NCI-H128 (cell line): ENCODE measurements at regions not wholly inside any gene's neighbourhood (a gene's known extent, or its start where the extent isn't known, plus 50 kb on each side); places are given as distances from the start of the nearest gene placed in this dataset.
"Not testable (repeated sequence)": the region's sequence is repeated elsewhere in the genome, so short reads cannot be mapped to it uniquely, and the experiment has no call there.

Experiments
- DNase-seq: peaks from one replicate; lab custom pipeline; 2025; ENCODE audit not compliant: unreplicated experiment; lab: John Stamatoyannopoulos, UW

- DNase-seq = not testable (repeated sequence)
Measured at GRCh38 chr17:26936645-26937044, 357.3 kb upstream of the WSB1 start.

- not testable (repeated sequence) for DNase-seq
Measured at GRCh38 chr17:26937750-26938322, 356.1 kb upstream of the WSB1 start.

- not testable (repeated sequence) for DNase-seq
Measured at GRCh38 chr17:26939755-26940154, 354.2 kb upstream of the WSB1 start.

GRCh38 chr17:26940587-26940986 is 353.3 kb upstream of the WSB1 start:
- DNase-seq = not testable (repeated sequence)

GRCh38 chr17:26962255-26963162 is 331.4 kb upstream of the WSB1 start:
- DNase-seq = no peak

GRCh38 chr17:26963163-26963503 is 330.8 kb upstream of the WSB1 start:
- no peak for DNase-seq

GRCh38 chr17:26965898-26966624 is 327.9 kb upstream of the WSB1 start:
- not testable (repeated sequence) for DNase-seq

- DNase-seq = not testable (repeated sequence)
Measured at GRCh38 chr17:26966625-26967179, 327.2 kb upstream of the WSB1 start.

- not testable (repeated sequence) for DNase-seq
Measured at GRCh38 chr17:26981845-26982425, 312.0 kb upstream of the WSB1 start.

GRCh38 chr17:26982563-26982962 is 311.4 kb upstream of the WSB1 start:
- not testable (repeated sequence) for DNase-seq

GRCh38 chr17:26987851-26988250 is 306.1 kb upstream of the WSB1 start:
- not testable (repeated sequence) for DNase-seq

- DNase-seq = not testable (repeated sequence)
Measured at GRCh38 chr17:26994648-26995047, 299.3 kb upstream of the WSB1 start.

- not testable (repeated sequence) for DNase-seq
Measured at GRCh38 chr17:26996146-26996916, 297.6 kb upstream of the WSB1 start.

GRCh38 chr17:27007734-27008531 is 286.0 kb upstream of the WSB1 start:
- DNase-seq = not testable (repeated sequence)

GRCh38 chr17:27009087-27009486 is 284.8 kb upstream of the WSB1 start:
- DNase-seq = no peak

- not testable (repeated sequence) for DNase-seq
Measured at GRCh38 chr17:27010138-27010537, 283.8 kb upstream of the WSB1 start.

GRCh38 chr17:27030552-27030951 is 263.4 kb upstream of the WSB1 start:
- DNase-seq = not testable (repeated sequence)

- no peak for DNase-seq
Measured at GRCh38 chr17:27038676-27039075, 255.2 kb upstream of the WSB1 start.

GRCh38 chr17:27045039-27045438 is 248.9 kb upstream of the WSB1 start:
- DNase-seq = not testable (repeated sequence)
